ENCODE measurements at regions not wholly inside any gene's neighbourhood (a gene's known extent, or its start where the extent isn't known, plus 50 kb on each side); places are given as distances from the start of the nearest gene placed in this dataset.
"Not testable (repeated sequence)": the region's sequence is repeated elsewhere in the genome, so short reads cannot be mapped to it uniquely, and the experiment has no call there.

DNA sequence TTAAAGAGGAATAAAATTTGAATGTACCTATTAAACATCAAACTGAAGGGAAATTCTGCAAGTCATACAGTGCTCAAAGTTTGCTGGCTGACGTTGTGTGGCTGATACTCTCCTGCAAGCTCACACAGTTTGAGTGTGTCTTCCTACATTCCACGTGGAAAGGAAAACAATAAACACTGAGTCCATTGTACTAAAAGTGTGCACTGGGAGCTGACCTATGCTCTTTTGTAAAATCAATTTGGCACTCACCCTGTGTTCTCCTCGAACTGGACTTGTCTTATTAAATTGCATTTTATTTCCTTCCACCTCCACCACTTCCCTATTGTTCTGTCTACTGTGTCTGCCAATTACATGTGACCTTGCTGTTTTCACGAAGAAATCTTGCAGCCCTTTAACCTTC is 458.0 kb downstream of the CPS1 start:
- Histone ChIP-seq H3K27ac (ENCODE audit: low read depth, low read length) (no peak overlapping the region), H3K4me3 (ENCODE audit: low read length) (no peak overlapping the region)

DNA sequence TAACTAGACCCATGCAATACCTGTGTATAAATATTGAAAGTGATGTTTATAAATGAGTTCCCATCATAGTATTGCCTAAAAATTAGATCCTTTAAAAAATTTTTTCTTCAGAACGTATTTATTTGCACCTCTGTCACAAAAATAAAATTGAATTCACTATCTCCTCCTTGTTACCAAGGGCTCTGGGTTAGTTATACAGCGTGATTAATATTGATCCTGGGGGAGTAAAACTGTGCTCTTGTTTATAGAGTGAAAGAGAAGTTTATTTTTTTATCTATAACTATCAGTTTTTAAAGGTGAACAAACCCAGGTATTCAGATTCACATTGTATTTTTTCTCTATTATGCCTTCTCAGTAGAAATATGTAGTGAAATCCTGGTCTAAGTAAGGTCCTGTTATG is 458.5 kb downstream of the CPS1 start:
- Histone ChIP-seq H3K27ac (ENCODE audit: low read depth, low read length) (no peak overlapping the region), H3K36me3 (ENCODE audit: insufficient read depth, low read length) (no peaks in the 10 kb centered on the region), H3K9ac (ENCODE audit: low read depth, low read length) (no peak overlapping the region), H3K27me3 (ENCODE audit: insufficient read depth, low read length) (no peaks in the 10 kb centered on the region), H3K9me3 (ENCODE audit: insufficient read depth, low read depth, low read length) (no peaks in the 10 kb centered on the region), H3K4me1 (ENCODE audit: insufficient read depth, low read length) (no peaks in the 10 kb centered on the region), H3K4me3 (ENCODE audit: low read length) (no peak overlapping the region)
- 100% methylated on average over 1 of the region's 2 CpGs for WGBS

More for the DNA sequence above, 458.0 kb downstream of the CPS1 start:
- Histone ChIP-seq H3K27me3 (ENCODE audit: insufficient read depth, low read length) (no peaks in the 10 kb centered on the region), H3K9me3 (ENCODE audit: insufficient read depth, low read depth, low read length) (no peaks in the 10 kb centered on the region), H3K36me3 (ENCODE audit: insufficient read depth, low read length) (no peaks in the 10 kb centered on the region), H3K4me1 (ENCODE audit: insufficient read depth, low read length) (no peaks in the 10 kb centered on the region), H3K9ac (ENCODE audit: low read depth, low read length) (no peak overlapping the region)
- WGBS = 85% methylated on average over 4 of the region's 4 CpGs

DNA sequence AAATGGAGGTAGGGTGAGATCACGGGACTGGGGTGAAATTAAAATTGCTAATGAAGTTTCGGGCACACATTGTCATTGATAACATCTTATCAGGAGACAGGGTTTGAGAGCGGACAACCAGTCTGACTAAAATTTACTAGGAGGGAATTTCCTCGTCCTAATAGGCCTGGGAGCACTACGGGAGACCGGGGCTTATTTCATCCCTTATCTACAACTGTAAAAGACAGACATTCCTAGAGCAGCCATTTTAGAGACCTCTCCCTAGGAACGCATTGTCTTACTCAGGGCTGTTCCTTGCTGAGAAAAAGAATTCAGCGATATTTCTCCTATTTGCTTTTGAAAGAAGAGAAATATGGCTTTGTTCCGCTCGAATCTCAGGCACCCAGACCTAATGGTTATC is 468.7 kb downstream of the CPS1 start:
- H3K4me3 ChIP-seq (ENCODE audit: low read length); H3K27ac ChIP-seq (ENCODE audit: low read depth, low read length); H3K9ac ChIP-seq (ENCODE audit: low read depth, low read length); H3K4me1 ChIP-seq (ENCODE audit: insufficient read depth, low read length); H3K36me3 ChIP-seq (ENCODE audit: insufficient read depth, low read length); H3K27me3 ChIP-seq (ENCODE audit: insufficient read depth, low read length): not testable (repeated sequence)
- H3K9me3 ChIP-seq (ENCODE audit: insufficient read depth, low read depth, low read length) = peaks cover 30% of the 10 kb centered on the region
- WGBS = 95% methylated on average over 10 of the region's 10 CpGs

DNA sequence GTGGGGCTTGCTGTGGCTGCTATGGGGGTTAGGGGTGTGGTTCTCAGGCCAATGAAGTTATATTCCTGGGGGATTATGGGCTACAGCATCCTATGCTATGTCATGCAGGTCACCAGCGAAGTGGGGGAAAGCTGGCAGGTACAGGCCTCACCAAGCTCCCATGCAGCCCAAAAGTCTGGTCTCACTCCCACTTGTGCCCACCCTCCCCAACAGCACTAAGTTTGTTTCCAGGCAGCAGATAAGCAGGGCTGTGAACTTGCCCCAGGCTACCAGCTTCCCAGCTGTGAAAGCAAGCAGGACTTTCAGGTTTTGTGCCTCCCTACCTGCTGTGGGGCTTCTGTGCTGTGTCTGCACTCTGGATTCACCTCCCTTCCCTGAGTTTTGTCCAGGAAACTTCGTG is 469.7 kb downstream of the CPS1 start:
- 94% methylated on average over 2 of the region's 2 CpGs for WGBS
- H3K9ac ChIP-seq (ENCODE audit: low read depth, low read length) = no peak overlapping the region
- no peaks in the 10 kb centered on the region for H3K27me3 ChIP-seq (ENCODE audit: insufficient read depth, low read length)
- no peaks in the 10 kb centered on the region for H3K36me3 ChIP-seq (ENCODE audit: insufficient read depth, low read length)
- no peaks in the 10 kb centered on the region for H3K4me1 ChIP-seq (ENCODE audit: insufficient read depth, low read length)
- peaks cover 30% of the 10 kb centered on the region for H3K9me3 ChIP-seq (ENCODE audit: insufficient read depth, low read depth, low read length)
- H3K4me3 ChIP-seq (ENCODE audit: low read length) = no peak overlapping the region
- H3K27ac ChIP-seq (ENCODE audit: low read depth, low read length) = no peak overlapping the region

DNA sequence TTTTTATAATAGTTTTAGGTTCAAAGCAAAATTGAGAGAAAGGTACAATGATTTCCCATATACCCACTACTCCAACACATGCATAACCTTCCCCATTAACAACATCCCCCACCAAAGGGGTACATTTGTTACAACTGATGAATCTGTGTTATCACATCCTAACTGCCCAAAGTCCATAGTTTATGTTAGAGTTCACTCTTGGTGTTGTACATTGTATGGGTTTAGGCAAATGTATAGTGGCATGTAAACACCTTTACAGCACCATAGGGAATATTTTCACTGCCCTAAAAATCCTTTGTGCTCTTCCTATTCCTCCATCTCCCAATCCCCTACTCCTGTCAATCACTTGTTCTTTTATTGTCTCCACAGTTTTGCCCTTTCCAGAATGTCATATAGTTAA is 471.6 kb downstream of the CPS1 start:
- peaks cover 30% of the 10 kb centered on the region for H3K9me3 ChIP-seq (ENCODE audit: insufficient read depth, low read depth, low read length)
- H3K4me1 ChIP-seq (ENCODE audit: insufficient read depth, low read length) = no peaks in the 10 kb centered on the region
- no peak overlapping the region for H3K4me3 ChIP-seq (ENCODE audit: low read length)
- no peaks in the 10 kb centered on the region for H3K27me3 ChIP-seq (ENCODE audit: insufficient read depth, low read length)
- no peaks in the 10 kb centered on the region for H3K36me3 ChIP-seq (ENCODE audit: insufficient read depth, low read length)
- no peak overlapping the region for H3K9ac ChIP-seq (ENCODE audit: low read depth, low read length)
- H3K27ac ChIP-seq (ENCODE audit: low read depth, low read length) = no peak overlapping the region

DNA sequence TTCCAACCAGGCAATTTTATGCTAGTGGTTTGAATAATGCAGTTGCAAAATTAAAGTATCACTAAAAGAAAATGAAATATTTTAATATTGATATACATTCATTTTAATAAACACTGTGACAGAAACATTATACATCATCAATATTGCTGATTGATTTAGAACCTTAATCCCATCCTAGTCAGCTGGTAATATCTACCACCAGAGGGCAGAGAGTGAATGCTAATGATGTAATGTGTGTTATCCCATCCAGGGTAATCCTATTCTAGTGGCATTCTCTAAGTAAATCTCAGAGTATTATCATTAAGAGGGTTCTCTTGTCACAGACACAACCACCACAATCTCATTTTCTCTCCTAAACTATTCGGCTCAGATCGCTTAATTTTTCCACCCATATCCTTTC is 477.4 kb downstream of the CPS1 start:
- H3K4me3 ChIP-seq (ENCODE audit: low read length) = no peak overlapping the region
- no peaks in the 10 kb centered on the region for H3K27me3 ChIP-seq (ENCODE audit: insufficient read depth, low read length)
- no peak overlapping the region for H3K9ac ChIP-seq (ENCODE audit: low read depth, low read length)
- no peaks in the 10 kb centered on the region for H3K4me1 ChIP-seq (ENCODE audit: insufficient read depth, low read length)
- H3K36me3 ChIP-seq (ENCODE audit: insufficient read depth, low read length) = no peaks in the 10 kb centered on the region
- no peaks in the 10 kb centered on the region for H3K9me3 ChIP-seq (ENCODE audit: insufficient read depth, low read depth, low read length)
- 97% methylated on average over 2 of the region's 2 CpGs for WGBS
- H3K27ac ChIP-seq (ENCODE audit: low read depth, low read length) = no peak overlapping the region

DNA sequence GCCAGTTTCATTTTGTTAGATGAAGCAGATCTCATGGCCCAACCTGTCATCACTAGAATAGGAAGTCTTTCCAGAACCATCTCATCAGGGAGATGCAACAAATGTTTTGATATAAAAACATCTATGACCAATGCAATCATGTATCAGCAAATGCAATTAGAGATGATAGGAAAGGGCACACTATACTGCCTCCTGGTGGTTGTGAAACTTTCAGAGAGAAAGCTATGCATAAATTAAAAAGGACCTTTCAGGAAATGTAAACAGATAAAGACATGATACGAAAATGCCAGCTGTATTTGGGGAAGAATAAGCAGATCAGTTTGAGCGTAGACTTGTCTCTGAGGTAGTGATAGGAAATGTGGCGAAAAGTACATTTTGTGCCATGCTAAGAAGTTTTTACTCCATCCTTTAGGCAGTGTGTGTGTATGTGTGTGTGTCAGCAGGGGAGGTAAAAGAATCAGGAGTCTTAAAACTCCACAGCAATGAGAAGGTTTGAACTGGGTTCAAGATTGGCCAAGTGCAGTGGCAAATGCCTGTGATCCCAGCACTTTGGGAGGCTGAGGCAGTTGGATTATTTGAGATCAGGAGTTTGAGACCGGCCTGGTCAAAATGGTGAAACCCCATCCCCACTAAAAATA is 479.3 kb downstream of the CPS1 start:
- WGBS = 76% methylated on average over 3 of the region's 4 CpGs
- Histone ChIP-seq H3K36me3 (ENCODE audit: insufficient read depth, low read length) (no peaks in the 10 kb centered on the region), H3K27me3 (ENCODE audit: insufficient read depth, low read length) (no peaks in the 10 kb centered on the region)

DNA sequence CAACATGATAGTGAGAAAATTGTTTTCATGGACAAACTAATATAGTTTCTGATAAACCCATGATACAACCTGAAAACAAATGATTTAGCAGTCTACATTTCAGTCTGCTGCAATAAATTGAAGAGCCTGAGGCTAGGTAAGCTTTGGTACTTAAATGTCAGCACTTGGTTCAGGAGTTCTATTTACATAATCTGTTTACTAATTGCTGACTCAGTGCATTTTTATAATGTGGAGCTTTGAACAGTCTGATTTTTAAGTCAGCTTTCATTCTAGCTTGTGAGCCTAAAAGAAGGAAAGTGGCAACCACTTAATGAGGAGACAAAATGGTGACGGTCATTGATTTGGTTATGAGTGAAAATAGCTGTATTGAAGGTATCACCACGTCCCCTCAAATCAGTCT is 488.6 kb downstream of the CPS1 start:
- Histone ChIP-seq H3K27me3 (ENCODE audit: insufficient read depth, low read length) (no peaks in the 10 kb centered on the region), H3K9me3 (ENCODE audit: insufficient read depth, low read depth, low read length) (no peaks in the 10 kb centered on the region), H3K4me3 (ENCODE audit: low read length) (no peak overlapping the region), H3K27ac (ENCODE audit: low read depth, low read length) (no peak overlapping the region), H3K36me3 (ENCODE audit: insufficient read depth, low read length) (no peaks in the 10 kb centered on the region), H3K4me1 (ENCODE audit: insufficient read depth, low read length) (no peaks in the 10 kb centered on the region), H3K9ac (ENCODE audit: low read depth, low read length) (no peak overlapping the region)
- WGBS = 94% methylated on average over 2 of the region's 2 CpGs

More for the DNA sequence above, 479.3 kb downstream of the CPS1 start:
- Histone ChIP-seq H3K4me1 (ENCODE audit: insufficient read depth, low read length) (no peaks in the 10 kb centered on the region), H3K9ac (ENCODE audit: low read depth, low read length) (no peak overlapping the region), H3K4me3 (ENCODE audit: low read length) (no peak overlapping the region), H3K9me3 (ENCODE audit: insufficient read depth, low read depth, low read length) (no peaks in the 10 kb centered on the region), H3K27ac (ENCODE audit: low read depth, low read length) (no peak overlapping the region)

DNA sequence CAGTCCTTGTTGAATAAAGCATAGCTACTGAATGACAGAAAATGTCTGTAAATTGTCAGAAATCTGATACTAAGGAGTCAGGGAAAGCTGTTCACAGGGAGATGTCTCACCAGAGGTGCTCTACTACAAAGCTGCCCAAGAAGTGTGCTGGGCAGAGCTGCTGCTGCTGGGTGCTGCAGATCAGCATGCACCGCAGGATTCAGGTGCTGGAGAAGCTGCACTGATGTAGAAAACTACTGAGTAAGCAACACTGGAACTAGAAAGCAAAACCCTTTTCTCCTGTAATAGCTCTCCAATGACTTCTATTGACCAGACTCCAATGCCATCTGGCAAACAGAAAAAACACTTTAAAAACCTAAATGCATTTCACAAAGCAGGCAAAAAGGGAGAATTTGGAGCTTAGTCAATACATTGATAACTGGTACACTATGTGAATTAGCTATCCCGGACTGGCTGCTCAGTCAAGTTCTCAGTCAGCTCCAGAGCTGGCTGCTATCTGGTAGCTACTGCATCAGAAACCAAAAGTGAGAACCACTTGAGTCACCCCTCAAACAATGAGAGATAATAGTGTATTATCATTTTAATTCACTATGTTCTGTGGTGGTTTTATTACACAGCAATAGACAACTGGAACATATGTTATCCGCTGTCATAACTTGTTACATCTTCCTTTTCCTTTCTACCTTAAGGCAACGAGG is 493.1 kb downstream of the CPS1 start:
- no peak overlapping the region for H3K9ac ChIP-seq (ENCODE audit: low read depth, low read length)
- no peaks in the 10 kb centered on the region for H3K9me3 ChIP-seq (ENCODE audit: insufficient read depth, low read depth, low read length)
- H3K4me3 ChIP-seq (ENCODE audit: low read length) = no peak overlapping the region
- H3K36me3 ChIP-seq (ENCODE audit: insufficient read depth, low read length) = no peaks in the 10 kb centered on the region
- 91% methylated on average over 4 of the region's 4 CpGs for WGBS
- H3K27me3 ChIP-seq (ENCODE audit: insufficient read depth, low read length) = no peaks in the 10 kb centered on the region
- H3K27ac ChIP-seq (ENCODE audit: low read depth, low read length) = no peak overlapping the region
- no peaks in the 10 kb centered on the region for H3K4me1 ChIP-seq (ENCODE audit: insufficient read depth, low read length)

DNA sequence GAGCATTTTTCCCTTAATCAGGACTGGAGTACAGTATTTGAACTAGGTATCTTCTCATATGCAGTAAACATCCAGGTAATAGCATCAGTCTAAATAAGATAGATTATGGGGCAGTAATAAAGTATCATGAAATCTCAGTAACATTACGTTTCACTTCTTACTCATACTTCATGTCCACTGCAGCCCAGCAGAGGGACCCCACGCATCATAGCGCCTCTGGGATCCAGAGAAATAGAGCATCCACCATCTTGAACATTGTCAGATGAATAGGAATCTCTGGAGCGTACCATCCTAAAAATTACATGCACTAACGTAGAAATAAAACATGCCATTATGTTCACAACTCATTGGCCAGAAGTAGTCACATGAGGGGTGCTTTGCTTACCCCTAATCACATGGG is 499.0 kb downstream of the CPS1 start:
- Histone ChIP-seq H3K27me3 (ENCODE audit: insufficient read depth, low read length) (no peaks in the 10 kb centered on the region), H3K9me3 (ENCODE audit: insufficient read depth, low read depth, low read length) (no peaks in the 10 kb centered on the region), H3K27ac (ENCODE audit: low read depth, low read length) (no peak overlapping the region), H3K9ac (ENCODE audit: low read depth, low read length) (no peak overlapping the region), H3K36me3 (ENCODE audit: insufficient read depth, low read length) (no peaks in the 10 kb centered on the region), H3K4me3 (ENCODE audit: low read length) (no peak overlapping the region), H3K4me1 (ENCODE audit: insufficient read depth, low read length) (no peaks in the 10 kb centered on the region)
- 86% methylated on average over 5 of the region's 5 CpGs for WGBS

DNA sequence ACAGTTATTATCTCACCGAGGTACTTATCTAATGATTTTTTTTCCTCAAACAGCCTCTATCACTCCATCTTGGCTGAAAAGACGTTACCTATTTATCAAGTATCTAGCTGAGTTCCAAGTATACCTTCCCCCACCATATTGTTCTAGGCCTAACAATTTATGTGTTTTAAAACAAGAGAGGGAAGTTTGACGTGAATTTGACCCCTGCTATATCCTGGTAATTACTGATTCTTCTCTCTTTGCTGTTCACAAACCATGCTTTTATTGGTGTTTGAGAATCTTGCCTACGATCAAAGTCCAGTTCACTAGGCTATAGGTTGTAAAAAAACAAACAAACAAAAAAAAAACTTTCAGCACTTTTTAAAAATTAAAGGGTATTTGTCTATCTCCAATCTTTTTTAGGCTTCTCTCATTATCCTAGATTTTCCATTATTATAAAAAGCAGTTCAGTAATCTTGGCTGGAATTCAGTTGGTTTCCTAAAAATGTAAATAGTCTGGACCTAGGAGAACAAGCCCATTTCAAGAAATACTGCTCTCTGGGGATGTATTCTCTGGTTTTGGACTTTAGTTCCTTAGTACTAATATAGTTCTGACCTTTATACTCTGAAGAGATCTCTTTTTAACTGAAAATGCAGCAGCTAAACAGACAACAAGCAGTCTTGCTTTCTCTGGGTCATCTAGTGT is 505.4 kb downstream of the CPS1 start:
- no peak overlapping the region for H3K9ac ChIP-seq (ENCODE audit: low read depth, low read length)
- H3K27ac ChIP-seq (ENCODE audit: low read depth, low read length) = no peak overlapping the region
- H3K4me3 ChIP-seq (ENCODE audit: low read length) = no peak overlapping the region
- H3K4me1 ChIP-seq (ENCODE audit: insufficient read depth, low read length) = no peaks in the 10 kb centered on the region
- H3K27me3 ChIP-seq (ENCODE audit: insufficient read depth, low read length) = no peaks in the 10 kb centered on the region
- 94% methylated on average over 2 of the region's 4 CpGs for WGBS
- no peaks in the 10 kb centered on the region for H3K9me3 ChIP-seq (ENCODE audit: insufficient read depth, low read depth, low read length)
- H3K36me3 ChIP-seq (ENCODE audit: insufficient read depth, low read length) = no peaks in the 10 kb centered on the region
